ENCODE measurements at regions not wholly inside any gene's neighbourhood (a gene's known extent, or its start where the extent isn't known, plus 50 kb on each side); places are given as distances from the start of the nearest gene placed in this dataset.

DNA sequence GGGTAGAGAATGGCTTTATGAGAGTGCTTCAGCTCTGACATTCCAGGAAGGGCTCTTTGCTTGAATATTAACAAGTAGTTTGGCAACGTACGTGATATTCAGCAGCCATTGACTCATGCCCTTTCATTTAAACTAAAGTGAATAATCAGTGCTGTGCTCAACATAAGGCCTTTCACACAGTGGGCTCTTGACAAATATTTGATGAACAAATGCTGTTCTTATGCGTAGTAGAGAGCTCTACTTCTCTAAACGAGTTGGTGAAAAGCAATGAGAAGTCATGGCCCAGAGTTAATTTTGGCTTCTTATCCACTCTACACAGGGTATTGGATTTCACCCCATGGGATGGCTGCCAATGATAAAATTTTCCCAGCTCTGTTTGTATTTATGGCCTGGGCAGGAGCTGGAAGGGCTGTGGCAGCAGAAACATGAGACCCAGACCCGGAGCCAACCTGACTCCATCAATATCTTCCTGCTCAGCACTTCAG, 338.9 kb downstream of the CCDC85A start:
- TF ChIP-seq POLR2A (IDR thresholded peaks at IDR 0.05), result no peak
- TF ChIP-seq, protein P1, sequence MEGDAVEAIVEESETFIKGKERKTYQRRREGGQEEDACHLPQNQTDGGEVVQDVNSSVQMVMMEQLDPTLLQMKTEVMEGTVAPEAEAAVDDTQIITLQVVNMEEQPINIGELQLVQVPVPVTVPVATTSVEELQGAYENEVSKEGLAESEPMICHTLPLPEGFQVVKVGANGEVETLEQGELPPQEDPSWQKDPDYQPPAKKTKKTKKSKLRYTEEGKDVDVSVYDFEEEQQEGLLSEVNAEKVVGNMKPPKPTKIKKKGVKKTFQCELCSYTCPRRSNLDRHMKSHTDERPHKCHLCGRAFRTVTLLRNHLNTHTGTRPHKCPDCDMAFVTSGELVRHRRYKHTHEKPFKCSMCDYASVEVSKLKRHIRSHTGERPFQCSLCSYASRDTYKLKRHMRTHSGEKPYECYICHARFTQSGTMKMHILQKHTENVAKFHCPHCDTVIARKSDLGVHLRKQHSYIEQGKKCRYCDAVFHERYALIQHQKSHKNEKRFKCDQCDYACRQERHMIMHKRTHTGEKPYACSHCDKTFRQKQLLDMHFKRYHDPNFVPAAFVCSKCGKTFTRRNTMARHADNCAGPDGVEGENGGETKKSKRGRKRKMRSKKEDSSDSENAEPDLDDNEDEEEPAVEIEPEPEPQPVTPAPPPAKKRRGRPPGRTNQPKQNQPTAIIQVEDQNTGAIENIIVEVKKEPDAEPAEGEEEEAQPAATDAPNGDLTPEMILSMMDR (IDR thresholded peaks at IDR 0.05), result no peak
